Activated CD8-positive, alpha-beta T cell treated with anti-CD3 and anti-CD28 coated beads, Interleukin-2, amount 10 ng/mL, durations not matched to agents 7 days and 5 days (primary cell): ENCODE measurements at regions not wholly inside any gene's neighbourhood (a gene's known extent, or its start where the extent isn't known, plus 50 kb on each side); places are given as distances from the start of the nearest gene placed in this dataset.
"Not testable (repeated sequence)": the region's sequence is repeated elsewhere in the genome, so short reads cannot be mapped to it uniquely, and the experiment has no call there.

Experiments
- ATAC-seq: fragments of 150-1000 bp; cut with Tn5 transposase; one replicate; pipeline ENCODE4 v1.10.0; 2021; ENCODE audit warnings: moderate library complexity
- CTCF ChIA-PET: fragments of 350-600 bp; sonication (Branson Sonifier 250); formaldehyde crosslinking; loops from one replicate; lab custom pipeline; 2021; ENCODE audit warnings: antibody characterized with exemption; lab: Charles Lee
- POLR2A ChIA-PET: fragments of 350-600 bp; sonication (Branson Sonifier 250); formaldehyde crosslinking; loops from one replicate; lab custom pipeline; 2021; ENCODE audit warnings: antibody characterized with exemption; lab: Charles Lee
- DNase-seq: peaks from one replicate; pipeline ENCODE4 v3.0.0-alpha.2; 2020
- H3K27ac Mint-ChIP-seq: one replicate; pipeline ENCODE4 v1.8.0; 2021; ENCODE audit warnings: mild to moderate bottlenecking, mixed read lengths
- H3K27me3 Mint-ChIP-seq: one replicate; pipeline ENCODE4 v1.8.0; 2021; ENCODE audit warnings: low read depth, mixed read lengths
- H3K36me3 Mint-ChIP-seq: one replicate; pipeline ENCODE4 v1.8.0; 2021; ENCODE audit warnings: low read depth, mixed read lengths
- H3K4me1 Mint-ChIP-seq: one replicate; pipeline ENCODE4 v1.8.0; 2021; ENCODE audit warnings: low read depth, mixed read lengths
- H3K4me3 Mint-ChIP-seq: one replicate; pipeline ENCODE4 v1.8.0; 2021; ENCODE audit warnings: mild to moderate bottlenecking, mixed read lengths
- H3K9me3 Mint-ChIP-seq: one replicate; pipeline ENCODE4 v1.8.0; 2022; ENCODE audit warnings: mixed read lengths; ENCODE audit not compliant: insufficient read depth

GRCh38 chr4:166212326-166212725 lies 339.3 kb downstream of the TLL1 start:
- H3K27me3 Mint-ChIP-seq, H3K4me1 Mint-ChIP-seq, ATAC-seq, H3K27ac Mint-ChIP-seq, POLR2A ChIA-PET, H3K36me3 Mint-ChIP-seq, H3K4me3 Mint-ChIP-seq, DNase-seq, CTCF ChIA-PET: not testable (repeated sequence)
- H3K9me3 Mint-ChIP-seq = peaks cover 22% of the 10 kb centered on the region

GRCh38 chr4:166222271-166222670 lies 349.2 kb downstream of the TLL1 start:
- POLR2A ChIA-PET = no interaction called here

GRCh38 chr4:166228112-166228511 lies 355.1 kb downstream of the TLL1 start:
- no peaks in the 10 kb centered on the region for H3K27me3 Mint-ChIP-seq
- H3K4me1 Mint-ChIP-seq = no peaks in the 10 kb centered on the region
- POLR2A ChIA-PET = no interaction called here
- CTCF ChIA-PET = no interaction called here
- ATAC-seq (no peak), DNase-seq (no peak)
- H3K36me3 Mint-ChIP-seq = no peaks in the 10 kb centered on the region
- no peak overlapping the region for H3K27ac Mint-ChIP-seq
- no peak overlapping the region for H3K4me3 Mint-ChIP-seq
- no peaks in the 10 kb centered on the region for H3K9me3 Mint-ChIP-seq

More at GRCh38 chr4:166222271-166222670, 349.2 kb downstream of the TLL1 start:
- H3K4me1 Mint-ChIP-seq = no peaks in the 10 kb centered on the region
- no peaks in the 10 kb centered on the region for H3K9me3 Mint-ChIP-seq
- H3K36me3 Mint-ChIP-seq = no peaks in the 10 kb centered on the region
- no peak for ATAC-seq
- H3K27ac Mint-ChIP-seq = no peak overlapping the region
- H3K4me3 Mint-ChIP-seq = no peak overlapping the region
- CTCF ChIA-PET = no interaction called here
- no peak for DNase-seq
- H3K27me3 Mint-ChIP-seq = no peaks in the 10 kb centered on the region

GRCh38 chr4:166229799-166230198 lies 356.8 kb downstream of the TLL1 start:
- Mint-ChIP-seq H3K4me1 (no peaks in the 10 kb centered on the region), H3K27ac (no peak overlapping the region), H3K9me3 (no peaks in the 10 kb centered on the region), H3K27me3 (no peaks in the 10 kb centered on the region), H3K4me3 (no peak overlapping the region), H3K36me3 (no peaks in the 10 kb centered on the region)
- POLR2A ChIA-PET = no interaction called here
- ATAC-seq (no peak), DNase-seq (no peak)
- CTCF ChIA-PET = no interaction called here

GRCh38 chr4:166230841-166231240 lies 357.8 kb downstream of the TLL1 start:
- Mint-ChIP-seq H3K4me1 (no peaks in the 10 kb centered on the region), H3K27me3 (no peaks in the 10 kb centered on the region), H3K9me3 (no peaks in the 10 kb centered on the region), H3K27ac (no peak overlapping the region), H3K4me3 (no peak overlapping the region), H3K36me3 (no peaks in the 10 kb centered on the region)
- no peak for ATAC-seq
- POLR2A ChIA-PET = no interaction called here
- CTCF ChIA-PET = no interaction called here
- no peak for DNase-seq

GRCh38 chr4:166239354-166239753 lies 366.3 kb downstream of the TLL1 start:
- no peaks in the 10 kb centered on the region for H3K36me3 Mint-ChIP-seq
- no peaks in the 10 kb centered on the region for H3K27me3 Mint-ChIP-seq
- no peak overlapping the region for H3K27ac Mint-ChIP-seq
- no peak for DNase-seq
- no peak for ATAC-seq
- POLR2A ChIA-PET = no interaction called here
- CTCF ChIA-PET = no interaction called here
- no peaks in the 10 kb centered on the region for H3K9me3 Mint-ChIP-seq
- H3K4me1 Mint-ChIP-seq = no peaks in the 10 kb centered on the region
- H3K4me3 Mint-ChIP-seq = no peak overlapping the region

GRCh38 chr4:166252487-166253402 lies 379.7 kb downstream of the TLL1 start:
- ChIA-PET POLR2A (no interaction called here), CTCF (no interaction called here)
- Mint-ChIP-seq H3K36me3 (no peaks in the 10 kb centered on the region), H3K4me3 (no peak overlapping the region), H3K9me3 (no peaks in the 10 kb centered on the region), H3K4me1 (no peaks in the 10 kb centered on the region), H3K27ac (no peak overlapping the region), H3K27me3 (no peaks in the 10 kb centered on the region)
- DNase-seq = no peak
- no peak for ATAC-seq

GRCh38 chr4:166257276-166257675 lies 384.2 kb downstream of the TLL1 start:
- no peak overlapping the region for H3K27ac Mint-ChIP-seq
- POLR2A ChIA-PET = no interaction called here
- CTCF ChIA-PET = no interaction called here
- ATAC-seq (no peak), DNase-seq (no peak)
- no peaks in the 10 kb centered on the region for H3K9me3 Mint-ChIP-seq
- H3K4me3 Mint-ChIP-seq = no peak overlapping the region
- H3K4me1 Mint-ChIP-seq = no peaks in the 10 kb centered on the region
- H3K27me3 Mint-ChIP-seq = no peaks in the 10 kb centered on the region
- no peaks in the 10 kb centered on the region for H3K36me3 Mint-ChIP-seq

- ATAC-seq (no peak), DNase-seq (no peak)
- POLR2A ChIA-PET = no interaction called here
- Mint-ChIP-seq H3K4me3 (no peak overlapping the region), H3K9me3 (no peaks in the 10 kb centered on the region), H3K36me3 (no peaks in the 10 kb centered on the region), H3K27ac (no peak overlapping the region), H3K4me1 (no peaks in the 10 kb centered on the region), H3K27me3 (no peaks in the 10 kb centered on the region)
- CTCF ChIA-PET = no interaction called here
Measured at GRCh38 chr4:166257891-166258290, 384.9 kb downstream of the TLL1 start.

GRCh38 chr4:166259081-166259480 lies 386.0 kb downstream of the TLL1 start:
- Mint-ChIP-seq H3K4me1 (no peaks in the 10 kb centered on the region), H3K9me3 (no peaks in the 10 kb centered on the region), H3K27ac (no peak overlapping the region), H3K36me3 (no peaks in the 10 kb centered on the region), H3K4me3 (no peak overlapping the region), H3K27me3 (no peaks in the 10 kb centered on the region)
- no peak for DNase-seq
- POLR2A ChIA-PET = no interaction called here
- ATAC-seq = no peak
- CTCF ChIA-PET = no interaction called here

GRCh38 chr4:166274136-166274761 lies 401.2 kb downstream of the TLL1 start:
- DNase-seq (no peak), ATAC-seq (no peak)
- H3K36me3 Mint-ChIP-seq = no peaks in the 10 kb centered on the region
- no peaks in the 10 kb centered on the region for H3K9me3 Mint-ChIP-seq
- H3K27ac Mint-ChIP-seq = no peak overlapping the region
- ChIA-PET CTCF (no interaction called here), POLR2A (no interaction called here)
- H3K27me3 Mint-ChIP-seq = no peaks in the 10 kb centered on the region
- no peak overlapping the region for H3K4me3 Mint-ChIP-seq
- H3K4me1 Mint-ChIP-seq = peaks cover 5% of the 10 kb centered on the region

GRCh38 chr4:166274775-166275174 lies 401.7 kb downstream of the TLL1 start:
- H3K4me1 Mint-ChIP-seq = peaks cover 7% of the 10 kb centered on the region
- no peak for DNase-seq
- CTCF ChIA-PET = no interaction called here
- no peaks in the 10 kb centered on the region for H3K36me3 Mint-ChIP-seq
- ATAC-seq = no peak
- H3K4me3 Mint-ChIP-seq = no peak overlapping the region
- POLR2A ChIA-PET = no interaction called here
- H3K27ac Mint-ChIP-seq = no peak overlapping the region
- H3K27me3 Mint-ChIP-seq = no peaks in the 10 kb centered on the region
- no peaks in the 10 kb centered on the region for H3K9me3 Mint-ChIP-seq
